ENCODE measurements at regions not wholly inside any gene's neighbourhood (a gene's known extent, or its start where the extent isn't known, plus 50 kb on each side); places are given as distances from the start of the nearest gene placed in this dataset.

DNA sequence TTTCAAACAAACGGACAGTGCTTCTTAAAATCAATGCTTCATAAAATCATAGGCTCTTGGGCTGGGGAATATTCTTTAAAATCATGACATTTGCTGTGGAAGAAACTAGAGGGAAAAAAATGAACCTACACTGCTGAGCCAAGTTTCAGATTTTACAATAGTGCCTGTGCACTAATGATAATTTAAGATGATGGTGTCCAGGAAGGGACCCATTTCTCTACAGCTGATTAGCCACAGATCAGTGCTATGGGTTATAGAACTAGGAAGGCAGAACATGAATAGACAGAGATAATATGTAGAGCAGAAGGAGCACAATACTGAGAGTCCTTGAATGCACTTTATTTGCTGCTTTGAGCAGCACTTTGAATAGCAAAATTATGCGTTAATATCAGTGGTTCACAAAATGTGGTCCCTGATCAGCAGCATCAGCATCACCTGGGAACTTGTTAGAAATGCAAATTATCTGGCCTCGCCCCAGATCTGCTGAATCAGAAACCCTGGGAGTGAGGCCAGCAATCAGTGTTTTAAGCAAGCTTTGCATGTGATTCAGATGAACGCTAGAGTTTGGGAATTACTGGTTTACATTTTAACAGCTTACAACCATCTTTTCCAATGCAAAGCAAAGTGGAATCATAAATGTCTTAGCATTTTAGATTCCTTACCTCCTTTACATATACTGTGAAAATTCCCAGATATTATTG is 135.8 kb upstream of the ANKRD28 start:
- no peak for TF ChIP-seq CTCF (IDR thresholded peaks at IDR 0.05)
- TF ChIP-seq POLR2AphosphoS5 (IDR thresholded peaks at IDR 0.05) = no peak
- no peak for TF ChIP-seq POLR2A (IDR thresholded peaks at IDR 0.05)

Data from prostate gland (tissue), 2 donors.